Nucleus accumbens (tissue), 56 donors: ENCODE measurements at regions not wholly inside any gene's neighbourhood (a gene's known extent, or its start where the extent isn't known, plus 50 kb on each side); places are given as distances from the start of the nearest gene placed in this dataset.
A peak's percentile ranks its signal among the peaks of the same experiment; 100 is the strongest.

ENCODE experiments used
- DNase-seq, 56 donors: peaks; one replicate each; lab custom pipeline; 2025; lab: John Stamatoyannopoulos, UW

DNA sequence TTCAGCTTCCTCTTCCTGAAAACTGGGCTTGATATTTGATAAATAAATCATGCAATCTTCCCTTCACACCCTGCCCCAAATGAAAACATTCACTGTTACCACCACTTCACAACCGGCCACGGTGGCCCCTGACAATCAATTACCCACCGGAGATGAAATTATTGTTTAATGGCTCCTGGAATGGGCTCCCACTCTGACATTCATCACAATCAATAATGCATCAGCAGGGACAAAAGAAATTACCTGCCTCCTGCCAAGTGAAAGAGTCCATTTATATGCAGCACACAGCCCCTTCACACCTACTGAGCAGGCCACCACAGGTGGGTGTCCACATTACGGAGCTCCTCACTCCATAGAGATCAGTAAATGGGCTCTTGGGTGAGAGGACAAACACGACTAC is 193.5 kb upstream of the SNX19 start:
- no peak for DNase-seq

DNA sequence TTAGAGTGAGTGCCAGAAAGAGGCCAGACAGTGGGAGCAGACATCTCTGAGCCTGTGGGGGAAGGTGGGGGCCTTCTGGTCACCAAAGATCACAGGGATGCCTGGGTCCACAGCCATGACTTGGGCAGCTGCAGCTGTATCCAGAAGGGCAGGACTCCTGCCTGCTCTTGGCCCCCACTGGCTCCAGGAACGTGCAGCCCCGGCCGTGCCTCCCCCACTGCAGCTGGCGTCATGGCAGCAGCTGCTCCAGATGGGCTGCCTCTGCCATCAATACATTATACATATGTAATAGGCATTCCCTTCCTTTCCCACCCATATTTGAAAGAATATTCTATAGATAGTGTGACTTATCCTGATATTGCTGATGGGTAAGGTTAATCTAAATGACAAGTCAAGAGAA is 195.5 kb upstream of the SNX19 start:
- DNase-seq = no peak

DNA sequence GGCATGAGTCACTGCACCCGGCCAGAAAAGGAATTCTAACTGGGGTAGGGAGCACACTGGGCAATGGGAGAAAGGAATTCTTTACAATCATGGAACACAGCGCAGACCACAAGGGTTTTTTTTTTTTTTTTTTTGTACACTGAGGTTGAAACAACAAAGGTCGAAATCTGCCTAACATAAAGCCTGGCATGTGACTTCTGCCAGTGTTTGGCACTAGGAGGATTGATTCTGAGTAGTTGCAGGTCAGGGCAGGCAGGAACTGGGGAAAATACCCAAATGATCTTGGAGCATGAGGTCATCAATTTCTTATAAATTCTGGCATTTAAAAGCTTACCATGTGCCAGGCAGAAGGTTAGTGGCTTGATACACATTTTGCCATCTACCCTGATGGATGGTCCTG is 202.0 kb upstream of the SNX19 start:
- DNase-seq = no peak

DNA sequence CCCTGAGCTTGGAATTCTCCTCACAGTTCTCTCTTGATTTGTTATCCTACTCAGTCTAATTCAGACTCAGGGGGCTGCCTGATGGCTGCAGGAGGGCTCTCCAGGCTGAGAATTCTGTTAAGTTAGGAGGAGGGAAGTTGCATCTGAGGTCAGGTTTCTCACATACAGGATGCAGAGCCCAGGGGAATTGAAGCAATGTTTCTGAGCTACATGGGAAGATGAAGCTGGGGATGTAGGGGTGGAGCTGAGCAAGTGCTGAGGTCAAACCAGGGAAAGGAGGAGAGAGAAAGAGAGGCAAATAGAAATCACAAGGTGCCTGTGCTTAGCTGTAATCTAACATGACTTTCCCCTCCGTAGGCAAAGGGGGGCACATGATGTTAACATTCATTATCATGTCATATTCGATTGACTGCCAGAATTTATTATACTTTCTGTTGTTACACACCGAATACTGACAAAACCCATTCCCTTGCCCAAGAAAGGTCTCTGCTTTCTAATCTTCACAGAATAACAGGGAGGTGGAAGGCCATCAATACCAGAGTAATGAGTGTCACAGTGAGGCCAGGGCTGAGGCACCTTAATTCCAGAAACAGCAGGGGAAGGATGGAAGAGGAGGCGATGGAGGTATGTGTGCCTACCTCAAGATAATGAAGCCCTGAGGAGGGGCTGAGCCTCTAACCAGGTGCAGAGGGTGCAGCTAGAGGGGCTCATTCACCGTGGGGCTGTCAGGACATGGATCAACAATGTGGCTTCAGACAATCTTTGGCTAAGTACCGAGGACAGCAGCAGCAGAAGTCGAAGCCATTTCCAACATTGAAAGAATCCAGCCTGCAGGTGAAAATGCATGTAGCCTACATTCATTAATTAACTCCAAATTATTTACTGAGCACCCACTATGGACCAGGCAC is 205.4 kb upstream of the SNX19 start:
- no peak for DNase-seq

DNA sequence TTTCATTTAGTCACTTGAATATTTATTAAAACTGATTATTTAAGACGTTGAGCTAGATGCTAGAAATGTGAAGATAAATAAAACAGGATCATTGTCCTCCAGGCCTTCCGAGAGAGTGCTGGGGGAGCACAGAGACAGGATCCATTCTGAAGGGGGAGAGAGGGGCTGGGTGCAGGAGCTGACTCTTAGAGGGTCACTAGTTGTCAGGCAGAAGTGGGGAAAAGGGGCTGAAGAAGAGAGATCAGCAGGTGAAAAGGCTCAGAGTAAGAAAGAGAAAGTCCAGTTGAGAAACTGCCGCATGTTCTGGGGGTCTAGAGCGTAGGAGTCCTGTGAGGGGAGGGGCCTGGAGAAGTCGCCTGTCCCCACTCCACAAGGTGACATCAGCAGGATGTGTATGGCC is 206.2 kb upstream of the SNX19 start:
- DNase-seq = no peak

DNA sequence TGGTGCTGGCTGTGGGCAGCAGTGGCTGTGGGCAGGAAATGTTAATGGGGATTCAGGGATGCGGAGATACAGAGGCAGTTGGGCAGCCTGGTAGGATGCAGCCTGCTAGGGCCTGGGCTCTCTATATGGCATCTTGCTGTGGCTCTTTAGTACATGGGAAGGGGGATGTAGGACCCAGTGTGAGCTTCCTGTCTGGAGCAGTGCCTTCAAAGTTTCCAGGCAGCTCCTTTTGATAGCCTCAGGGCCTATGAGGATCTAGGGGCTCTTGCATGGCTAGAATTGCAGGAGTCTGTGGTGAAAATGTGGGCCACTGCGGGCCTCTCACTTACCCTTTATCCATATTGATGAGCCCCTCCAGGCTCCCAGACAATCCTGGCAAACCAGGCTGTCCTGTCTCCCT is 213.2 kb upstream of the SNX19 start:
- DNase-seq = no peak

DNA sequence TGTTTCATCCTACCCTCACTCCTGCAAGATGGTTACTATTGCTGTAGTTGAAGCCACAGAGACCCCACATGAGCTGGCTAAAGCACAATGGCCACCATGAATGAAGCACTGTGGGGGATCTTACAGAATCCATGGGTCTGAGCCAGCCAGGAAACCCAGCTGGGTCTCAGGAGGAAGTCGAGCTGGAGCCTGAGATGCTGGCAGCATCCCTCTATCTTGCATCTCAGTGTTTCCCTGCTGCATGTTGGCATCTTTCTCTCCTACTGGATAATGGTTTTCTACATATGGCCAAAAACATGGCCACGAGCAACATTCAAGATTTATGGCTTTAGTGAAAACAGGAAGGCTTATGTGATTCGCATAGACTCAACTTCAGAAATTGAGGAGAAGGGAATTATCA is 219.3 kb upstream of the SNX19 start:
- no peak for DNase-seq

DNA sequence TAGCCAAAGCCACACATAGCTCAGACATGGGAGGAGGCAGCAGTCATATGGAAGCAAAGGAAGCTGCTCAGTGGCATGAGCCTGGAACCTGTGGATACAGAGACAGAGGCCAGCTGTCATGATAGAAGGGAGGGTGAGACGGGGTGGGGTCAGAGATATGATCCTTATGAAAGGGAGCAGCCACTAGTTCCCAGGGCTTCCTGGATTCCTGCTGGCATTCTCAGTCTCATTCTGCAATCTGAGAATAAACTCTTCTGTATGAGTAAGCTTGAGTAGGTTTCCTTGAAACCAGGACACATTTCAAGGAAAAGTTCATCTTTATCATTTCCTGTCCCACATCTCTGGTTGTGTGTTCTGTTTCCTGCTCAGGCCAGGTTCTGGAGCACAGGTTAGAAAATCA is 220.2 kb upstream of the SNX19 start:
- no peak for DNase-seq

DNA sequence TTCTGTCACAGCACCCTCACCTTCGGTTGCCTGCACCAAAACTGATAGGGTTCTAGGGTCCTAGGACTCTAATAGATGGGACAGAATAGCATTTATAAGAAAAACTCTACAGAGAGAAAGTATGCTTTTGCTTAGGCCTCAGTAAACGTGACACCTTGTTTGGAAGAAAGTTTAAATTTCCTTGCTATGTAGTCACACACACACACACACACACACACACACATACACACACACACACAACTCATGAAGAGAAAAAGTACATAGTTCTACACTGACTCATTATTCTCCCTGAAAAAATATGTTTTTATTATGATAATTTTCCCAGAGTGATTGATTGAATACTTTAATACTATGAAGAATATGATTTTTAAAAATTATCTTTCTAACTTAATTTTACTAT is 220.8 kb upstream of the SNX19 start:
- no peak for DNase-seq

DNA sequence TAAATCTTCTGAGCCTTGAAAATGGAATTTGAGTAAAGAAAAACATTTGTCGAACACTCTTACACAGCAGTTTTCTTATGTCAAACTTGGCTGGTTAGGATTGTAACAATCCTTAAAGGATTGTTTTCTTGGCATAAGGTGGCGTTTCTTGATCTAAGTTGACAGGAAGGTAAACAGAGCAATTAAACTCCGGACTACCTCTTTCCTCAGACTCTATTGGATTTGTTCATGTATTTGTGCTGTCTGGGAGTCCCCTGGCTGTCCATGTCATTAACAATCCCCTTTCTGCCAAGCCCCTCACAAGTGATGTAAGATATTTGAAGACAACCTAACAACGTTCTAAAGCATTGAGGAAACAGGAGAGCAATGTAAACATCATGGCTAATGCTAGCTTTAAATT is 222.5 kb upstream of the SNX19 start:
- no peak for DNase-seq

DNA sequence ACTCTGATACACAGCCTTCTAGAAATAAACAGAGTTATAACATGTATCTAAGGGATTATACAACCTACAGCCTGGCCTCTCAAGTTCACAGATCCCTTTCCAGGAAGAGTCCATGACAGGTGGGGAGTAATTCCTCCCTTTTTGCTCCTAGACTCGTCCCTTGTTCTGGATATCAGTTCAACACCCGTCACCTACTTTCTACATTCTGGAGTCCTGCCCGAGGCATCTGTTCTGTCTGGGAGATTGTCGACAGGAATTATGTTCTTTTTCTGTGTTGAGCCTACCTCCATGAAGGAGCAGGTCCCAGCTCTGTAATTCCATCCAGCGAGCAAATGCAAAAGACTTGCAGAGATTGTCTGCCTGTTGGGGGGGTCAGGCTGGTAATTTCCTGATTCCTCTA is 224.6 kb upstream of the NTM start:
- DNase-seq = no peak

DNA sequence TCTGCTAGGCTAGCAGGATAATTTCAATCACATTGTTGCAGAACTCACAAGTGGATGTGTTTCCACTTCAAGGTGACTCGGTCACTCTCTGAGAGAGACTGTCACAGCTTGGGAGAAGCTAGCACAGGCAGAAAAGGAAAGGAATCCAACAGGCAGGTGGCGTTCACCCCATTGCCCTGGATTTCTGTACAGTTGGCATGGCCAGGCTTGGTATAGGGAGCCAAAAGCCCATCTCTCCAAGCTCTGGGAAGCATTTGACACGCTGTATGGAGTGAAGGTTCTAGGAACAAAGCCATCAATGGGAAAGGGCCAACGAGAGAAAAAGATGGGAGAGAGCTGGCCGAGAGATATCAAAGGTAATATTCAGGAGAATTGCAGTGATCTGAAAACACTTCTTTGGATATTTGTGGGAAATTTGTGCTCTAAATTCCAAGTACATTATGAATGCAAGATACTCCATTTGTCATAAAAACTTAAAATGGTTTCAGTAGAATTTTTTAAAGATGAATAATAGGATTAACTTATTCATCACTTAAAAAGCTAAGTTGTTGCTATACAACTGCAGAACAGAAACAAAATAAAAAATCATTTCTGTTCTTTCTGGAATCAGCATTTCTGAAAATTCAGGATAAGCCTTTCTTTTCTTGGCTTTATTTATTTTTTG is 223.5 kb upstream of the NTM start:
- DNase-seq = no peak

DNA sequence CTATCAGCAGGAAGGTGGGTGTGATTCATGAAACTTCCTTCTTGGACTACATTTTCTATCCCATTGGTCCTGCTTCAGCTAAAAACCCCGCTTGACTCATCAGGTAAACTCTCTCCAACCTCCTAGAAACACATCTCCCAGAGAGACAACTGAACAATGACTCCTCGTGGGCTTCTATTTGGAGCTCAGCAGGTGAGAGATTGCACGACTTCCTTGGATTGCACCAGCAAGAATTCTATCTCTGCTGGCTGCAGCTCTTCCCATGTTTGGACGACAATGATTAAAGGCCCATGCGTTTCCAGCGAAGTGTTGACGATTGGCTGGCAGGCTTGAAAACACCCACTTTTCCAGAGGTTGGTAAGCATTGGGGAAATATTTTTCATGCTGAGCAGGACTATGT is 216.1 kb upstream of the NTM start:
- no peak for DNase-seq

DNA sequence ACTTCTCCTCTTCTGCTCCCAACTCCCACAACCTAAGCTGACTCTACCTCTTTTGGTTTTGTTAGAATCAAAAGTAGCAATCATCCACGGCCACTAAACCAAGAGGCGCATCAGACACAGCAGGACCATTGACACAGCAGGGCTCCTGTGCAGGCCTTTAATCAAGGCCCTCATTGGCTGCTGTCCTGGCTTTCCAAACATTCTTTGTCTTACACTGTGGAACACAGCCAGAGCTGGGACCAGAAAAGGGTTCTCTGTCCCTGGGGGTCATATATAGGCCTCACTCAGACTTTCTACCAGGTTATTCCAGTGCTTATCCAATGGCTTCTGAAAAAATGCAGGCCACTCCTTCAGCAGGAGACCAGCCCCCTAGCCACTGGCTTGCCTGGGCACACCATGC is 212.7 kb upstream of the NTM start:
- peak in 16 of 56 donors; percentile 1 to 26 (median 10) for DNase-seq

DNA sequence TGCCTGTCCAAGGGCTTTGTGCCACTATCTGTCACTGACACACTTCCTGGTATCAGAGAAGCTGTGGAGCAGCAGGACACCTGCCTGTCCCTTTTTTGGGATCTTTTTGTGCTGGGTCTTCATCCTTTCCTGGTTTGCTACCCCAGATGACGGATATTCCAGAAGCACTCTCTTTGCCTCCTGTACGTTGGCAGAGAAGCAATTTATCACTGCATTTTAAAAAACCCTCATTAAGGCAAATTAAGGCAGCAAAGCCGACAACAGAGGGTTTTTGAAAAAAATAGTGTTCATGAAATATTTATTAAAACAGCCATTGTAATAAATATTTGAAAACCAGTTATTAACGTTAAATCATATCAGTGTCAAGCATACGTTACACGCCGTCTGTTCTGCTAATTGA is 209.6 kb upstream of the NTM start:
- DNase-seq = no peak

DNA sequence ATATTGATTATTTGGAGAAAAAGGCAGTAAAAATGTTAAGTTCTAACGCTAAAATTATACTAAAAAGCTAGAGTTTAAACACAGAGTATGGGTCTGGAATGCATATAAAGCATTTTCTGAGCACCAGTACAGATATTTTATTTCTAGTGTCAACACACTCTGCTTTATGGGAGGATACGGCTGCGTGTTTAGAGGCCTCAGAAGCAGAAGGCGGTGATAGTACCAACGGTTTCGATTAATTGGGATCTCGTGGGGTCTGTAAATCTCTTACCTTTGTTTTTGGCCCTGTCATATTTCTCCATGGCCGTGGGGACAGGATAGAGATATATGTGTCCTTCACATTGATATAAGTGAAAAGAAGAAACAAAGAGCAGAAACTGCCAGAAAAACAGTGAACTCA is 206.8 kb upstream of the NTM start:
- no peak for DNase-seq

DNA sequence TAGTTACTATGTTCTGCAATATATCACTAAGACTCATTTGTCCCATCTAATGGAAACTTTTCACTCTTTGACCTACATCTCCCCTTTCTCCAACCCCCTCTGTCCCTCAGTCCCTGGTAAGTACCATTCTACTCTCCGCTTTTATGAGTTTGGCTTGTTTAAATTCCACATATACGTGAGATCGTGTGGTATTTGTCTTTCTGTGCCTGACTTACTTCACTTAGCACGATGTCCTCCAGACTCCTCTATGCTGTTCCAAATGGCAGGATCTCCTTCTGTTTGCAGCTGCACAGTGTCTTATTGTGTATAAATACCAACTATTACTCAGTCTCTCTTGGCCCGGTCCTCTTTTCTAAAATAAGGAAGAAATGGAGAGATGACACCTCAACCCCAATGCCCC is 205.4 kb upstream of the NTM start:
- no peak for DNase-seq

DNA sequence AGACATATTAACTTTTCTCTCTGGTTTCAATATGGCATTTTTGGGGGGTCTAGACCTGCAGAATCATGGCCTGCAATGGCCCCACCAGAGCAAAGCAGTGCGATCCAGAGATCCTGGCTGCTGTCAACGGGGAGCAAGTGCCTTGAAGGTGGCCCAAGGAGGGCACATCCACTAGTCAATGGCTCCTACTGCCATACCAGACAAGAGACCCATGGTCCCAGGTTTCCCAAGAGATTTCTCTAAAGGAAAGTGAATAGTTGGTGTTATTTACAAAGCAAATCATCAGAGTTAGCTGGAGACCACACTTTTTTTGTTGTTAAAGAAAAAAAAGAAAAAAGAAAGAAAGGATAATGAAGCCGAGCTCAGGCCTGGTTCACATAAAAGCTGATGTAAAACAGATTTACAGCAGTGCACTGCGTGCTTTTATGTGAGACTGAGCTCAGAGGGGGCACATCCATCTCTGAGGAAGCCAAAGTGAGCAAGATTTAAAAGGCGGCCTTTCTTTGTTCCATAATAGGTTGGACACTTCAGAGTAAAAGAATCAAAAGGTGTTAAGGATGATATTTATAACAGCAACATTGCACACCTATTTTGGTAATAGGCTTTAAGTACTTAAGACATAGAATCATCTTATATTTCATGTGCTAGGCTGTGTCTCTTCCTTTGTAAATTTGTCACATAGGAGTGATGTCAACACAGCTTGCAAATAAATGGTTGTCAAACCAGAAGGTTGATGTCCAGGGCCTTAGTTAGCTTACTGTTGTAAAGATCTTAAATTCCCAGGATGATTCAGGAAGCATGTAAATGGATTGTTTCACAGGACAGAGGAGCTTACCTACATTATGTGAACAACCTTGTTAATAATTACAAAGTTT is 201.3 kb upstream of the NTM start:
- no peak for DNase-seq

DNA sequence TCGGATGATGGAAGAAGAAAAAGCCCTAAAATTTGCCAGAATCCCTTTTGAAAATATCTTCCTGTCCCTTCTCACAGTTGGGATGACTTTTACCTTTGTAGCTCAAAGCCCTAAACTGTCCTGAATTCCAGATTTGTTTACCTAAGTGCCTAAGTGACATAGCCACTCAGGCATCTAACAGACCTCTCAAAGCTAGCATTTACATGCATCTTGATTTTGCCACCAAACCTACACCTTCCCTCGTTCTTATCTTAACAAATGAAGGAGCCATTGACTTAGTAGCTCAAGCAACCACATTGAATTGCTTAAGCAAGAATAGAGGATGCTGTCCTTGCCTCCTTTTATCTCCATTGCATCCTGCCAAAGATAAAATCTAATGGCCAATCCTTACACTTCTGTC is 198.4 kb upstream of the NTM start:
- no peak for DNase-seq

DNA sequence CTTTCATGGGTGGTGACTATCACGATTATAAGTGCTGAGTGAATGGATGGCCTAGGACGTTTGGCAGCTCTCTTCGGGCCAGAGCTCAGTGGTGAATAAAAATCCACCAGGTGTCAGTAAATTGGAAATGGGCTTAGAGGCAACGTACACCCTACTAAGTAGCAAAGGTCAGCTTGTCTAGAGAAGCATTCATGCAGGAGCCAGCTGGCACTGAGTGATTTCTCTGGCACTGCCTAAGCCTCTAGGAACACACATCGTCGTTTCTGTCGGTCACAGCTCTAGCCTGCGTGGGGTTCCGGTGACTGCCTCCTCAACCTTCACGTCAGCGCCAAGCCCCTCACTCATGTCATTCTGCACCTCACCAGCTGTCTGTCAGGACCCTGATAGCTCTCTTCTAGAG is 192.4 kb upstream of the NTM start:
- no peak for DNase-seq

DNA sequence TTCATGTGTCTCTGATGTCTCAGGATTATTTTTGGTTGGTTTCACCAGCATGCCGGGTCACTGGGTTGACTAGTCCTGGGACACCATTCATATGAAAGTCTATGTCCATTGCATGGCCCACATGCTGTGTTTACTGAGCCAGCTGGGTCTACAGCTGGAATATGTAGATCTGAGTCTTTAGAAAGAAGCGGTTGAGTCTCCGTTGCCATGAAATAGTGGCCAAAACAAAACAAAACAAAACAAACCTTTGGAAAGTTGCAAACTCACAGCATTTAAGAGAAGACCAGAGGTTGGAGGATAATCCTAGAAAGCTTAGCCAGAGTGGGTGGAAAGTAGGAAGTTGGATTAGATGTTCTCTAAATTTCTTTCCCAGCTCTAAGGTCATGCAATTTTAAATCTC is 191.8 kb upstream of the NTM start:
- no peak for DNase-seq
